CD4-positive, alpha-beta T cell treated with Interferon alpha-2 for 1 hour (primary cell): ENCODE measurements at regions not wholly inside any gene's neighbourhood (a gene's known extent, or its start where the extent isn't known, plus 50 kb on each side); places are given as distances from the start of the nearest gene placed in this dataset.

ENCODE experiments used
- DNase-seq, 2 donors: peaks; one replicate each; pipeline ENCODE4 v3.0.0-alpha.2; 2020 to 2022

DNA sequence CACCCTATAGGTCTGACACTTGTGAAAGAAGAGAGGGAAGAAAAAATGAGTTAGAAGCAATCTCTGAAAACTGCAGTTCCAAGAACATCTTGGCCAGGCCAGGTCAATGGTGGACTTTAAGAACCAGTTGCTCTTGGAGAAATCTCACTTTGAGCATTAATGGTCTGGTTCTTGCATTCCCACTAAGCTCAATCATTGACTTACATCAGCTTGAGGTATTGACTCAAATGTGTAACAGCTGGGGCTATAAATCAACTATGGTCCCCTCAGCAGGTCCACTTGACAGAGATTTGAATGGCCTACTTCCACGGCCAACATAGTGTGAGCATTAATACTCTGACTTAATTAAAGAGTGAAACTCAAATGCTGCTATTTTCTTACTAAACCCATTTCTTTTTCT is 357.8 kb upstream of the RGMB start:
- no peak for DNase-seq

DNA sequence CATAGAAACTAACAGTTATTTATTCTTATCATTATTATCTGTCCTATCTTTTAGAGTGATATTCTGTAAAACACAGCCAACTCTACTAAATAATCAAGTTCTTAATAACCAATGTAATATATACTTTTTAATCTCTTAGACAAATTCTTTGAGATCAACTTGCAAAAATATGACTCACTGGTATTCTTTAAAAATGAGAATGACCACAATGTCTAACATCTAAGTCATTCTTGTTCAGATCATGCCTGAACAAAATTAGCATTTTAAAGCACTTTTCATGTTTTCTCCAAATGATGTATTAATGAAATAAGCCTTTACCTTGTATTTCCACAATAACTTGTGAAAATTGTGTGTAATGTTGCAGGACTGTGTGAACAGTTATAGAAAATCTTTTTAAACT is 356.9 kb upstream of the RGMB start:
- no peak for DNase-seq

DNA sequence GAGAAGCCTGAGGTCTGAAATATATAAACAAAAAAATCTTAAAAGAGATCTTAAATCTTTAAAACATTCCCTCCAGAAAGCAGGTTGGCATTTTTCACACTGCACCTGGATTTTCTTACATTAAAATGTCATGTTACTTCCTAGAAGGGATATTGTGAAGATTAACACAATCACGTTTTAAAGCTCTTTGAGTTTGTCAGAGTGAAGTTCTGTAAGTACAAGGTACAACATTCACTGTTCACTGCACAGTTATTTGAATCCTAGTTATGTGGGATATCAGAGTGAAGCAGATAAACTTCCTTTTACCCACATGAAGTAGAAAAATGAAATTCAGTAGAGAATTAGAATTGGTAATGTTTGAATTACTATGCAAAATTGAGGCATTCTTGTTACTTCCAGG is 353.6 kb upstream of the RGMB start:
- DNase-seq = no peak

DNA sequence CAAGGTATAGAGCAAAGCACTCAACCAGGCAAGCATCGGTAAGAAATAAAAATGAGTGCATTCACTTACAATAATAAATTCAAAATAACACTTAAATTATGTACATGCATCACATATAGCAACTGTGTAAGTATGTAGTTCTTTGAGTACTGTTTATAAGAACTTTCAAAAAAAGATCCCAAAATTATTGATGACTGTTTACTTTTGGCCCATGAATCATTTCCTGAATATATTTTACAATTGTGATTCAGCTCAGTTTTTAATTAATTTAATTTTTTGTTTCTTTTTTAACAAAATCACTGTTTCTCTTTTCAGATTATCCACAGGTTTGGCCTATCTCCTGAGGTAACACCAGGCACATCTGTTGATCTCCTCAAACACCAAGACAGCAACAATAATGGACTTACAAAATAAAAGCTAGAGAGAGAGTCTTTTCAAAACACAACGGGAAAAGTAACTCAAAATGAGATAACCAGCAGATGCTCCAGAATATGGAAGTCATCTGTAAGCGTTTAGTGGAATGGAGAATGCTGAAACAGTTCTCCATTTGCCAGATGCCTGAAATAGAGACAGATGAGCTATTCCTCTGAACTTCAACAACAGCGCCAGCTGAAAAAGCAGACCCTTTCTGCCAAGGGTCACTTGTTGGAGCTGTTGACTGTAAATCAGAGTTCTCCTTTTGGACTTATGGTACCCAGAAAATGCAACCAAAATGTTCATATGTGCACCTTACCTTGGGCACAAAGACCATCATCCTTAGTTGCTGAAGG is 348.6 kb upstream of the RGMB start:
- DNase-seq = no peak

DNA sequence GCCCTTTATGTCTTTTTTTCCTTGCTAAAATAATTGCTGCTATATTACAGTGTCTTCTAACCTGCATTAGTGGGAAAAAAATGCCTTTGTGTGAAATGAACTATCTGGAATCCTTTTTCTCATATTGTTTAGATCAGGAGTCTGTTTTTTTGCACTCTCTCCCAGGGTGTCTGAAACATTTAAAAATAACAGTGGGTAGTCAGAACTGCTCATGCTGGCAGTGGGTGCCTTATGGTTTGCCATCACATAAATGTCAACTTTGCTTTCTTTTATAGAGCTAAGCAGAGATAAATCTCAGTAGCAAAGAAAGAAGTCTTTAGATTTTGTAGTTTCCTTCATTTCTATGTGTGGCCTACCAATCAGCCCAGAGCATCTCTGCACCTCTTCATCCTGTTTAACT is 347.8 kb upstream of the RGMB start:
- no peak for DNase-seq

DNA sequence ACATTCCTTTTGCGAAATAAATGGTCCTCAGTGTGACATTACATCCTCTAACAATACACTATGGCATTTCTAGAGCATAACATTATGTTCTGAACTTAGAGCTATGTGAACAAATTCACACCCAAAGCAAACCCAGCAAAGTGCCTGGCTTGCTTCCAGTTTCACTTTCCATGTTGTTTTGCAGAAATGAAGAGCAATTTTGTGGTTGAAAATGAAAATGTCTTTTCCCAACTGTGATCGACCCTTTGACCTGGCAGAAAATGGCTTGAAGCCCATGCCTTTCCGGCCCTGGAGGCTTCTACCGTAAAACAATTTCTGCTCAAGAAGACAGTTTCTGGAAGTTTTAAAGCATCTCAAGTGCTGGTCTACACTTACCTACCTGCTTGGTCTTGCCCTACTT is 344.7 kb upstream of the RGMB start:
- DNase-seq = no peak

DNA sequence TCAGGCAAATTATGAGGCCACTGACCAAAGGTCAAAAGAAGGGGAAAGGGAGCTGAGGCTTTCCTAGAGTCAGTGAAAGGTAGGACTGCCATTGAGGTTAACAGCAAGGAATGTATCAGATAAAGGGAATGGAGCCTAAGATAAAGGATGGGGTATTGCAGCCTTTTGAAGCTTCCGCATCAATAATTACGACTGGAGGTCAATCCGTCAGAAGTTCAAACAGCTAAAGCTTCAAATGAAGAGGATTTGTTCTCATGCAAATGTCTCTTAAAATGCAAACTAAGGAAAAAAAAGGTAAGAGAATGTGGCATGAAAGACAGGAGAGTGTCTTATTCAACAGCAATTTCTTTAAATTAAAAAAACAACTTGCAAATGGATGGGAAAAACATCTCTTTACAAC is 341.1 kb upstream of the RGMB start:
- no peak for DNase-seq

DNA sequence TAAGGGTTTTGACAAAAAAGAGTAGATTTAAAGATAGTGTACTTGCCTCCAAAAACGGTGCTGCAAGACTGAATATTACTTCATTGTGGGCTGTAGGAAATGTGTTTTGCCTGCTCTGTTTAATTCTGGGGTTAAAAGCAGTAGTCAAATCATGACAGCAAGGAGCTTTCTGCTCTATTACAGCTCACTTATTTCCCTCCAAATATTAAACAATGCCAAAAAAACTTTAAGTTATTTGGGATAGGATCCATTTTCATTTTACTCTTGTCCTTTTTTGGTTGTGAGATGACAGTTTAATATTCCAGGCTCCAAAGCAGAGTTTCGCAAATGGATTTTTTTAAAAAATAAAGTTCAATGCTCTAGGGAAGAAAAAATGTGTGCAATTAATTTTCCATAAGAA is 340.4 kb upstream of the RGMB start:
- no peak for DNase-seq

DNA sequence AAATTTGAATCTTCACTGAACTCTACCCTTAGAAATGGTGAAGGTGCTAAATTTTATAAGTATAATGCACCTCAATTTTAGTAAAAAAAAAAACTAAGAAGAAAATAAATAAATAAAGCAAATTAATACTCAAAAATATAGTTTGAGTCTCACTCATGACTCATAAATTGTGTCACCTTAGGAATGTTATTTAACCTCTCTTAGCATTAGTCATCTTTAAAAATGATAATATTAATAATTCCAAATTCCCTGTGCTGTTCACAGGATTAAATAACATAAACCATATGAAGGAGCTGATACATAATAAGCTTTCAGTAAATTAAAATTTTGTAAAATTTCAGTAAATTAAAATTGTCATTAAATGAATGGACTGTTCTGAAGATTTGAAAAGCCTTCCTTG is 339.8 kb upstream of the RGMB start:
- DNase-seq = no peak

DNA sequence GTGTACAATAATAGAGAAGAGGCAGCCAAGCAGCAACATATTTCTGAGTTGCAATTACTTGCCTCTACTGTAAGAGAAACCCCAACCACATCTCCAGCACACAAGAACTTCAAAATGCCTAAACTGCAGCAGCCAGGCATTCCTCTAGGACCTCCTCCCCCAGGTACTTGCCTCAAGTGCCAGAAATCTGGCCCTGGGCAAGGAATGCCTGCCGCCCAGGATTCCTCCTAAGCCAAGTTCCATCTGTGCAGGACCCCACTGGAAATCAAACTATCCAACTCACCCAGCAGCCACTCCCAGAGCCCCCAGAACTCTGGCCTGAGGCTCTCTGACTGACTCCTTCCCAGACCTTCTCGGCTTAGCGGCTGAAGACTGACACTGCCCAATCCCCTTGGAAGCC is 336.8 kb upstream of the RGMB start:
- DNase-seq = no peak

DNA sequence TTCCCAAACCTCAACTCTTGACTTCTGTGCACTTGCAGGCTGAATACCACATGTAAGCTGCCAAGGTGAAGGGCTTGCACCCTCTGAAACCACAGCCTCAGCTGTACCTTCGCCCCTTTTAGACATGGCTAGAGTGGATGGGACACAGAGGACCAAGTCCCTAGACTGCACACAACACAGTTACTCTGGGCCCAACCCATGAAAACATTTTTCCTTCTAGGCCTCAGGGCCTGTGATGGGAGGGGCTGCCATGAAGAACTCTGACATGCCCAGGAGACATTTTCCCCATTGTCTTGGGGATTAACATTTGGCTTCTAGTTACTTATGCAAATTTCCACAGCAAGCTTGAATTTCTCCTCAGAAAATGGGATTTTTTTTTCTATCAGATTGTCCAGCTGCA is 331.0 kb upstream of the RGMB start:
- no peak for DNase-seq

DNA sequence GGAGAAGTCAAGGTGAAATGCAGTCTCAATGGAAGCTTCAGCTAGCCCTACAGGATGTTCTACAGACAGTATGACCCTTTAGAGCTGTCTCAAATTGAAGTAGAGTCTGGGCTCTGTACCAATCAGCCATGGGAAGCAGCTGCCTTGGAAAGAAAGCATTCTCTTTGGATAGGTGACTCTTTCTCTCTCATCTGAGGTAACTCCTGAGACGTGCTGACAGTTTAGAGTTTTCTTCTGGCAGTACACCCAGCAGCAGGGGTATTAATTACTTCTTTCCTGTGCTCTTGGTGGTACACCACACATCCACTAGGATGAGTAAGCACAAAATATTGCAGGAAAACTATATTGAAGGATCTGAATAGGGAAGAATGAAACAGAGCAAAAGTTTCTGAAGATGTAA is 329.6 kb upstream of the RGMB start:
- DNase-seq = no peak

DNA sequence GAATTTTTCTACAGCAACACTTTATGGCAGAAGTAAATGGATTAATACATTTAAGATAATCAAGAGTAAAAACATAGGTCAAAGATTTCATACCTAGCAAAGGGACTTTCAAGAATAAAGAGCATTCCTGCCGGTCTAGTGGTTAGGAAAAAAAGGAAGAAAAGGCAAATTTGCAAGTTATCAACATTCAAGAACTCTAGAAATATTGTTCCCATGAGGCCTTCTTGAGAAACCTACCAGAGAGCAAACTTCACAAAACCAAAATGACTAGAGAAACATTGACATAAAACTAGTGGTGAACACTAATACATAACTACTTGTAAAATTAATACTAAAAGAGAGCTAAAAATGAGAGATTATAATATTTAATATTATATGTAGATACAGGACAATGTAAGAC is 320.2 kb upstream of the RGMB start:
- no peak for DNase-seq

DNA sequence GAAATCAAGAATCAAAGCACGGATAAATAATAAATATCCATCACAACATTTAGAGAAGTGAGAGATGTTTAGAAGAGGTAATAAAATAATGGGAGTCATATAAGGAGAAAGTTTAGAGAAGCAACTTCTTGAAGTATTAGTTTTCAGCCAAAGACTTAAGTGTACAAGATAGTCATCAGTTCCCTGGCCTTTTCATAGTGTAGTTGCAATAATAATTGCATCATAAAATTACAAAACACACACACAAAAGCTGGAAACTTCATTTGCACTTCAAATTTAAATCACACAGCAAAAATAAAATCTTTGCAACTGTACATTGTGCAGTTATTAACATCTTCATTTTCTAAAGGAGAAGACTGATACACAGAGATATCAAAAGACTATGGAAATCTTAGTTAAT is 319.1 kb upstream of the RGMB start:
- no peak for DNase-seq

DNA sequence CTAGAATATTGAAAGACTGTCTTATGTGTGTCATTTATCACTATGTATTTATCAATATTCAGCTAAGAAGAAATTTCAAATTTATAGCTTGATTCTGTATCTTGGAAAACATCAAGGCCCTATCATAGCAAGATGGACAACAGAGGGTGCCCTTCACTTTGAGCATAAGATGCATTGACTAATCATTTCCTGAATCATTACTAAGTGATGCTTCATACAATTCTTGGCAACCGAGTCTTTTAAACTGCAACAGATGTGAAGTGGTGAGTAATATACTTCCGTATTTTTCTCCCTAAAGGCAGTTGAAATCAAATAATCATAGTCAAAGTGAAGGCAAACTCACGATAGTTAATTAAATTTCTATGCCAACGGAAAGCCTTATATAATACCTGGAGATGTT is 318.6 kb upstream of the RGMB start:
- no peak for DNase-seq

DNA sequence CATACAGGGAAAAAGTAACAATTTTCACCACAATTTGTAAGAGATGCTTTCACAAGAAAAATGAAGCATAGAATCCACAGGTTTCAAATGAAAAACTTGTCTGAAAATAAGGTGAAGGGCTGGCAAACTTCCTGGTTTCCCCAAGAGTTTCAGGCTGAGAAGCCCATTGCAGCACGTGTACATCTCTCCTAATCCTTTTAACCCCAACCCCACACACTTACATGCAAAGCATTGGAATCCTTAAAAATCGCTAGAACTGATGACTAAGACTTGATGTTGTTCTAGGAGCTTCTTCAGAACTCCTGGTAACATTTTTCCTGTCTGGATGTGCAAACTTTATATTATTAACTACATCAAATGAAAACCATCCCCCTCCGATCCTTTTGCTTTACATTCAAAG is 317.8 kb upstream of the RGMB start:
- DNase-seq = no peak

DNA sequence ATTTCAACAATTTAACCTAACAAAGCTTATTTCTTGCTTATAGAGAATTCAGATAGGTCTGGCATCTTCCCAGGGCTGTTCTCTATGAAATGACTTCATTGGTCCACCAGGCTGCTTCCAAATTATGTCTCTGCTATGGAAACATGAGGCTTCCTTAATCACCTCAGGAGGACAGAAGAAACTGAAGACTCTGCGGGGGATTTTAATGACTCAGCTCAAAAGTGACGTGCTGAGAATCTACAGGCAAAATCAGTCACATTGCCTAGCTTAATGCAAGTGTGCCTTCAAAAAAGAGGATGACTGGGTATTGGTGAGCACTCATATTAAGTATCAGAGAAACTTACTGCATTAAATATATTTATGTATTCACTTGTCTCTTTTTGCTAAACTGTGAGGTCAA is 315.5 kb upstream of the RGMB start:
- no peak for DNase-seq

DNA sequence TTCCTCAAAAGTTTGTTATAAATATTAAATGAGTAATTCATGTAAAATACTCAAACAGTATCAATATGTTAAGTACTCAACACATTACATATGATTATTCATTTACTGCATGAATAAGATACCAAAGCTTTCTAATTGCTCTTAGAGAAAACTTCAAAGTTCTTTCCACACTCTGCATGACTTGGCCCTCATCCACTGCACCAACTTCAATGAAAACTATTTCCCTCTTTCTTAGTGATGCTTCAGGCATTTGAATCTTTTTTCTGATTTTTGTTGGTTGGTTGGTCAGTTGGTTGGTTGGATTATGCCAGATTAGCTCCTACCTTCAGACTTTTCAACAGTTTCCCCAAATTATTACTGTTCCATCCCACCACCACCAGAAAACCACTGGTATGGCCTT is 314.7 kb upstream of the RGMB start:
- no peak for DNase-seq

DNA sequence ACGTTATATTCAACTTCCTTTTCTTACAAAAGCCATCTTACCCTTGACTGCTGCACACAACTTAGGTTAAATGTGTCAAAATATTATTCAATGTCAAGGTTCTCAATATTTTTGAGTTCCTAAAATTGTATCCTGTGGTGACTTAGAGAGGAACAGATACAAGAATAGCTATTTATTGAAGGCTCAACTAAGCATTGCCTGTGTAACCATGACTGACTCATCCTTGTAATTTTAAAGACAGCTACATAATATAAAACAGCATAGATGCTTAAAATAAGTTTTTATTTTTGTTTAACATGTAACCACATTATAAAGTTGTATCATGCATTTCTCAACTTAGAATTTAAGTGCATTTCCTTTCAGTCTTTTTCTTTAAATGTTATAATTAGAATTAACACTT is 312.9 kb upstream of the RGMB start:
- no peak for DNase-seq

DNA sequence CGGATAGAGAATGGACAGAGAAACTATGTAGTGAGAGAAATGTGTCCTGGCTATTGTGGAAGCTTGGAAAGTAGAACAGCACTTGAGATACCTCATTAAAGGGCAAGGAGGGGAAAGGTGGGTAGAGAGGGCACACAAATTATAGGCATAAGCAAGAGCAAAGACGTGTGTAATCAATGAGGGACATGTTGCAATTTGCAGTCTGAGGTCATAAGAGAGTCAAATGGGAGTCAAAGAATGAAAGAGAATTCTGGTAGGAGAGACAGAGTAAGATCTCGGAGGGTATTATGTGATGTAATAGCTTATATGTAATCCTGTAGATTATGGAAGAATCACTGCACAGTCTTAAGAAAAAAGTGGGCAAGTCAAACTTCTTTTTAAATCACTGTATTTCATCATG is 312.0 kb upstream of the RGMB start:
- no peak for DNase-seq

DNA sequence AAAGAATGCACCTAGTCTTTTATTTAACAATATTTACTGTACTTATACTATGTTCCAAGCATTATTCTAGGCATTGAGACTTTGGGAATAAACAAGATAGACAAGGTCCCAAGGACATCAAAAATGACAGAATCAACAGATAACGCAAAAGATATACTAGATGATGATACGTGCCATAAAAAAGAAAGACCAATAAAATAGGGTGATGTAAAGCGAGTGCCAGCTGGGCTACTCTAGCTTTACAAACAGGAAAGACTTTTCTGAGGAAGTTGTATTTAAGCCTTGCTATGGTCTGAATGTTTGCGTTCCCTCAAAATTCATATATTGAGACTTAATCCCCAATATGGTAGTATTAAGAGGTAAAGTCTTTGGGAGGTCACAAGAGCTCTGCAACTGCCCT is 310.2 kb upstream of the RGMB start:
- no peak for DNase-seq

DNA sequence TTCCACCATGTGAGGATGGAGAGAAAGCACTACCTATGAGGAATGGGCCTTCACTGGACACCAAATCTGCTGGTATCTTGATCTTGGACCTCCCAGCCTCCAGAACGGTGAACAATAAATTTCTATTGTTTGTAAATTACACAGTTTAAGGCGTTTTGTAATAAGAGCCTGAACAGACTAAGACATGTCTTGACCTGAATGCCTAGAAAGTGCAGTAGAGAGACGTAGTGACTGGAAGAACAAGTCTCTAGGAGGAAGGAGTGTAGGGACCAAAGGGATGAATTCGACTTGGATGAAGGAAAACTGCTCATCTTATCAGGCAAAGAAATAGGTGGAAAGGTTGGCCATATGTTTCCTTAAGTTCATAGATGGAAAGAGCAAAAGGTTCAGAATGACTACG is 309.8 kb upstream of the RGMB start:
- DNase-seq = no peak

DNA sequence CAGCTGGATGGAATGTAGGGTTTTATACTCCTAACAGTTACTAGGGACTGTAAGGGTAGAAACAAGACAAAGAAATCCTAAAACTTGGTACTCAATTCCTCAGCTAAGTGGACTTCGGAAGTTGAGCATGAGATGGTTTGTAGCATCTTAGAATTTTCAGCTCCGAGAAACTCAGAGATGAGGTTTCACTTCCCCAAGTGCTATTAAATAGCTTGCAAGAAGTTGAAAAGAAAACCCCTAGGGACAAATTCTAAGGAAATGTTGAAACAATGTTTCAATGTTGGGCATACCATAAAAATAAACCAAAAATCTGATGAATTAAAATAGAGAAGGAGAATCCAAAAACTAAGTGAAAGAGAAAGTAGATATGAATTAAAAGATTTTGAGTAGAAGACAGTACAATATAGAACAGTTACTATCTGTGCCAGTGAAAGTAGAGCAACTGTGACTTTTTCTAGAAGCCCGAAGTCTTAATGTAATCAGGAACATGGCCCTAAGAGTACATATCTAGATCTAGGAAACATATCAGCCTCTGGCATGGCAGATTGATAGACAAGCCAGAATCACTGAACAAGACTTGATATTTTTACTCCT is 308.6 kb upstream of the RGMB start:
- no peak for DNase-seq

DNA sequence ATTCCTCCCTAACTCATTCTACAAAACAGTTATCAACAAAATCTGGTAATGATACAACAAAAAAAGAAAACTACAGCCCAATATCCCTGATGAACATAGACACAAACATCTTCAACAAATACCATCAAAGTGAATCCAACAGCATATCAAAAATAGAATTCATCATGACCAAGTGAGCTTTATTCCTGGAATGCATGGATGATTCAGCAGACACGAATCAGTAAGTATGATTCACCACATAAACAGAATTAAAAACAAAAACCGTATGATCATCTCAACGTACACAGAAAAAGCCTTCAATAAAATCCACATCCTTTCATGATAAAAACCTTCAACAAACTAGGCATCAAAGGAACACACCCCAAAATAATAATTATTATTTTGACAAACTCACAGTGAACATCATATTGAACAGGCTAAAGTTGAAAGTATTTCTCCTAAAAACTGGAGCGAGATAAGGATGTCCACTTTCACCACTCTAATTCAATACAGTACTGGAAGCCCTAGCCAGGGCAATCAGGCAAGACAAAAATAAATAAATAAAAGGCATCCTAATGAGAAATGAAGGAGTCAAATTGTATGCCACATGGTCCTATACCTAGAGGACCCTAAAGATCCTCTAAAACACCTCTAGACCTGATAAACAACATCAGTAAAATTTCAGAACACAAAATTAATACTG is 305.1 kb upstream of the RGMB start:
- DNase-seq = no peak

DNA sequence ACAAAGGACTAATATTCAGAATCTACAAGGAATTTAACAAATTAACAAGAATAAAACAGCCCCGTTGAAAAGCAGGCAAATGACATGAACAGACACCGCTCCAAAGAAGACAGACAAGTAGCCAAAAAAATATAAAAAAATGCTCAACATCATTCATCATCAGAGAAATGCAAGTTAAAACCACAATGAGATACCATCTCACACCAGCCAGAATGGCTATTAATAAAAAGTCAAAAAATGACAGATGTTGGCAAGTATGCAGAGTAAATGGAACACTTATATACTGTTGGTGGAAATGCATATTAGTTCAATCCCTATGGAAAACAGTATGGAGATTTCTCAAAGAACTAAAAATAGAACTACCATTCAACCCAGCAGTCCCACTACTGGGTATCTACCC is 302.7 kb upstream of the RGMB start:
- DNase-seq = no peak
